AG10803 (cell line): ENCODE measurements at regions not wholly inside any gene's neighbourhood (a gene's known extent, or its start where the extent isn't known, plus 50 kb on each side); places are given as distances from the start of the nearest gene placed in this dataset.

ENCODE experiments used
- DNase-seq: peaks from one replicate; pipeline ENCODE4 v3.0.0; 2010; ENCODE audit warnings: low read depth
- H3K4me3 ChIP-seq: 2 replicates; pipeline ENCODE4 v1.5.1; 2011; ENCODE audit warnings: mild to moderate bottlenecking, low read length, control low read depth
- TF ChIP-seq, protein P1 (sequence below): conservative IDR thresholded peaks from 2 replicates; pipeline ENCODE4 v1.5.1; 2011; ENCODE audit warnings: mild to moderate bottlenecking, low read length, control low read depth, inconsistent platforms

DNA sequence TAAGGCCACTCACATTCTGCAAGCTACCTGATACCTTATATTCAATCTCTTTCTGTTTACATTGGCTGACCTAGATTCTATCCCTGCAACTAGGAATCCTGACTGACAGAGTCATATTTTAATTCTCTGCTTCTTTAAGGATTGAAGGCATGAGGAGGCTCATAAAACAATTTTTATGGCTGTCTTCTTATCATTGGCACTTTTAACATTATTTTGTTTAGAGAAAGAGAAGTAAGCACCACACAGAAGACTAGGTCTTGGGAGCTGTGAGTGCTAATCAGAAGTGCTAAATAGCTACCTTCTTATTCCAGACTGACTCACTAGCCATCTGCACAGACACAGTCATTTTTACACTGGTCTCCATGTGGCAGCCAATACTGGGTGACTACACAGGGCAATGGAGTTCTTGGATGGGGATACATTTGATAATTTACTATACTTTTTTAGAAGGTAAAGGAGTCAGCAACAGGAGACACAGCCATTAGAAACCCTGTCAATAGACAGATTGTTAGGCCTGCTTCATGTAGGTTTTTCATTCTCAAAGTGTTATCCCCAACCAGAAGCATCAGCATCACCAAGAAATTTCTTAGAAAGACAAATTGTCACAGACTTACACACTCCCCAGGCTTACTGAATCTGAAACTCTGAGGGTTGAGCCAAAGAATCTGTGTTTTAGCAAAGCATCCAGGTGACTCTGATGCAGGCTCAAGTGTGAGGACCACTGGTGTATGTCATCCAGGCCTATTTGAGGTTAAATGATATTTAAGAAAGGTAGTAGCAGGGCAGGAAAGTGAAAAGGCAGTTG, 214.1 kb downstream of the DUSP6 start:
- peak; percentile 13 for DNase-seq
- H3K4me3 ChIP-seq = no peak overlapping the region
- TF ChIP-seq, protein P1, sequence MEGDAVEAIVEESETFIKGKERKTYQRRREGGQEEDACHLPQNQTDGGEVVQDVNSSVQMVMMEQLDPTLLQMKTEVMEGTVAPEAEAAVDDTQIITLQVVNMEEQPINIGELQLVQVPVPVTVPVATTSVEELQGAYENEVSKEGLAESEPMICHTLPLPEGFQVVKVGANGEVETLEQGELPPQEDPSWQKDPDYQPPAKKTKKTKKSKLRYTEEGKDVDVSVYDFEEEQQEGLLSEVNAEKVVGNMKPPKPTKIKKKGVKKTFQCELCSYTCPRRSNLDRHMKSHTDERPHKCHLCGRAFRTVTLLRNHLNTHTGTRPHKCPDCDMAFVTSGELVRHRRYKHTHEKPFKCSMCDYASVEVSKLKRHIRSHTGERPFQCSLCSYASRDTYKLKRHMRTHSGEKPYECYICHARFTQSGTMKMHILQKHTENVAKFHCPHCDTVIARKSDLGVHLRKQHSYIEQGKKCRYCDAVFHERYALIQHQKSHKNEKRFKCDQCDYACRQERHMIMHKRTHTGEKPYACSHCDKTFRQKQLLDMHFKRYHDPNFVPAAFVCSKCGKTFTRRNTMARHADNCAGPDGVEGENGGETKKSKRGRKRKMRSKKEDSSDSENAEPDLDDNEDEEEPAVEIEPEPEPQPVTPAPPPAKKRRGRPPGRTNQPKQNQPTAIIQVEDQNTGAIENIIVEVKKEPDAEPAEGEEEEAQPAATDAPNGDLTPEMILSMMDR = no peak

DNA sequence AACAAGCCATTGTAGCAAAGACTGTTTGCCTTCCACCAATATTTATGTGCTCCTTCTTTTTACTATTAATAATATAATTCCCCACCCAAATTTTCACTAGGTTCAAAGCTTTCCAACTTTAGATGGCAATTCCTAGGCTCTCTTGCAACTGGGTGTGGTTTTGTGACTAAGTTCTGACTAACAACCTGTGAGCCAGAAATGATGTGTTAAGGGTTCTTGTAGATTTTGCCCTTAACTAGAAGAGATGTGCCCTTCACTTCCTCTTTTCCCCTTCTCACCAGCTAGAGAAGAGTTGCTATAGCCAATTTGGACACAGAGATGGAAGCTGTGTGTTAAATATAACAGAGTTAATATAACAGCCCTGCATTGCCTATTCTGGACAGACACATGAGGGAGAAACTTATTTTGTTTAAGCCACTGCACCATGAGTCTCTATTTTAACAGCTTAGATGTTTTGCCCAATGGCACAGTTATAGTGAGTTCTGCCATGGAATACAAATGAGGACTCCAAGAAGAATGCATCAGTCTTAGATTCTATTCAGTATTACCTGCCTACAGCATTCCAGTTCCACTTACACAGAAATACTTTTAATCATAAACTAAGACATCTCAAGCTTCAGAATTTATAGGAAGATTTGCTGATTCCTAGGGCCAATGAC, 216.2 kb downstream of the DUSP6 start:
- DNase-seq = peak; percentile 38
- H3K4me3 ChIP-seq = no peak overlapping the region
- TF ChIP-seq, protein P1 = no peak

DNA sequence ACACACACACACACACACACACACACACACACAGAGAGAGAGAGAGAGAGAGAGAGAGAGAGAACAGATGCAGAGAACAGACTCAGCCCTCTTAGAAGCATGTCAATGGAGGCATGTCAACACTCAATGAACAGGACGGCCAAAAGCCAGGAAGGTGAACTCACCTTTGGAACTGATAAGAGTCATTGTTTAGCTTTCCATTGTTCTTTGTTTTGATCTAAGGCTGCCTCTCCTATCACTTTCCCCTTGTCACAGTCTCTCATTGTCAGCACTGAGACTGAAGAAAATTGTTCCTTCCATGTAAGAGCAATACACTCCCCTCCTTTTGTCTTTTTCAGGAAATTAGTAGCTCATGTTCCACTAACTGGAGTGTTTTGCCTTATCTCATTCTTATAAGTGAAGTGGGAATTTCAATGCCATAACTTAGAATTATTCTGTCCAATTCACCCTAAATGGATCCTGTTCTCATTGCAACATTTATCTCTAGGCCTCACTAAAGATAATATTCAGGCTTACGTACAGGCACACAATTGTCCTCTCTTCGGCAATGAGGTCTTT, 218.0 kb downstream of the DUSP6 start:
- no peak for DNase-seq
- no peak overlapping the region for H3K4me3 ChIP-seq
- TF ChIP-seq, protein P1 = no peak

DNA sequence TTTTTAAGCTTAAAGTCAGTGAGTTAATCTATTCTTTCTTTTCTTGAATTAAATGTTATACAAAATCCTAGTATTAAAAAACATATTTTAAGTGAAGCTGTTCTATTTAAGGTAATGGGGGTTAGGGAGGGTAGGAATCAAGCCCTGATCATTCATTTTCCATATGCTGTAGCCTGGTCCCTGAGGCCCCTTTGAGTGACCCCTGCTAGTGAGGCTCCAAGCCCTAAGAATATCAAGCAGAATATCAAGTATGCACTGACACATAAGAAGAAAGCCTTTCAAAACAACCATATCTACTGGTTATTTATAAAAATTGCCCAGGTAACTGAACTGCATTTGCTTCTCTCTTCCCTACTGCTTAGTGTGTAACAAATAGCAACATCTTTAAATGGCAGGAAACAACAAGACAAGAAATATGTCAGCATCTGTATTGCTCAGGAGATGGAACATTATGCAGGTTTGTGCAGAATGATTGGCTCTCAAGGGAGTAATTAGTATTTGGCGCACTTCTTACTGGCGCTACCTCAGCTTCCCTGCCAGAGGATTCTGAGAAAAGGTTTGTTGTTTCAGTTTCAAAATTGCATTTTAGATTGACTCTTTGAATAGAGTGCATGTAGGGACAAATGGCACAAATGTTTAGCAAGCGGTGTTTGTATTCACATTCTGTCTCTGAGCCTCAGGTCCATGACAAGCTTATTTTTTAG, 223.0 kb downstream of the DUSP6 start:
- no peak for DNase-seq

DNA sequence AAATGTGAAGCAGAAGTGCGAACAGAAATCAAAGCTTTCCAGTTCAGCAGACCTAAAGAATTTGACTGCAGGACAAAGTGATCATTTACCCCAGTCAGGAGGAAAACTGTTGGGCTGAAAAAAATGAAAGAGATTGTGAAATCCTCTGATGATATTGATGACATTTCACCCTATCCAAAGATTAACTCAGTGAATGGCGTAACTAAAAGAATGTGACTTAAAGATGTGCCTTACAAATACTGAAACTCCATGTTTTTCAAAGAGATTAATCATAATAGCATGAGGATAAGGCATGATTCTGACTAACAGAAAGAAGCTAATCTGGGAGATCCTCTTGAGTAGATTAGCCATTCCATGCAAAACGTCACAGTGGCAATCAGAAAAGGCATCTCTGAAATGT, 225.6 kb downstream of the DUSP6 start:
- peak; percentile 31 for DNase-seq
- TF ChIP-seq, protein P1 = no peak
- no peak overlapping the region for H3K4me3 ChIP-seq

More for the DNA sequence above, 223.0 kb downstream of the DUSP6 start:
- no peak overlapping the region for H3K4me3 ChIP-seq
- TF ChIP-seq, protein P1 = no peak

- no peak overlapping the region for H3K4me3 ChIP-seq
- no peak for DNase-seq
- TF ChIP-seq, protein P1 = no peak
These were observed 229.4 kb downstream of the DUSP6 start for GRCh38 chr12:89122852-89123251.
